ENCODE measurements at regions not wholly inside any gene's neighbourhood (a gene's known extent, or its start where the extent isn't known, plus 50 kb on each side); places are given as distances from the start of the nearest gene placed in this dataset.

DNA sequence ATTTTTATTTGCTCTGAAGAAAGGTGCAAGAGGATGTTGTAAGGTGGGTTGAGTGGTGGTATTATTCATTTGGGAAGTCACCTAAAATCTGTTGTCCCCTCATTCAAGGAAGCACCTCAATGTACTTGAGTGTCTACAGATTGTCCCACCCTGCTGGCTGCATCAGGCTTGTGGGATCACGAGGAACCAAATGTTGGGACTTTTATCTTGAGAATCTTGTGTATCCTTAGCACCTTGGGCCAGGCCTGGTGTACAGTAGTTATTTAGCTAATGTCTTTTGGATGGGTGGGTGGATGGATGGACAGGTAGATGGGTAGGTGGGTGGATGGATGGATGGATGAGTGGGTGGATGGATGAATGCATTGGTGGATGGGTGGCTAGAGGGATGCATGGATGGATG lies 519.3 kb downstream of the BCL11B start:
- no peak overlapping the region for H3K4me3 ChIP-seq (ENCODE audit: low read depth, low read length)
- no peak for DNase-seq (ENCODE audit: low read depth, low spot score)
- TF ChIP-seq, protein P1, sequence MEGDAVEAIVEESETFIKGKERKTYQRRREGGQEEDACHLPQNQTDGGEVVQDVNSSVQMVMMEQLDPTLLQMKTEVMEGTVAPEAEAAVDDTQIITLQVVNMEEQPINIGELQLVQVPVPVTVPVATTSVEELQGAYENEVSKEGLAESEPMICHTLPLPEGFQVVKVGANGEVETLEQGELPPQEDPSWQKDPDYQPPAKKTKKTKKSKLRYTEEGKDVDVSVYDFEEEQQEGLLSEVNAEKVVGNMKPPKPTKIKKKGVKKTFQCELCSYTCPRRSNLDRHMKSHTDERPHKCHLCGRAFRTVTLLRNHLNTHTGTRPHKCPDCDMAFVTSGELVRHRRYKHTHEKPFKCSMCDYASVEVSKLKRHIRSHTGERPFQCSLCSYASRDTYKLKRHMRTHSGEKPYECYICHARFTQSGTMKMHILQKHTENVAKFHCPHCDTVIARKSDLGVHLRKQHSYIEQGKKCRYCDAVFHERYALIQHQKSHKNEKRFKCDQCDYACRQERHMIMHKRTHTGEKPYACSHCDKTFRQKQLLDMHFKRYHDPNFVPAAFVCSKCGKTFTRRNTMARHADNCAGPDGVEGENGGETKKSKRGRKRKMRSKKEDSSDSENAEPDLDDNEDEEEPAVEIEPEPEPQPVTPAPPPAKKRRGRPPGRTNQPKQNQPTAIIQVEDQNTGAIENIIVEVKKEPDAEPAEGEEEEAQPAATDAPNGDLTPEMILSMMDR (IDR thresholded peaks at IDR 0.05; ENCODE audit: insufficient read depth, low read length, missing control alignments) = no peak
- ChIA-PET CTCF (no interaction called here), POLR2A (no interaction called here)

GRCh38 chr14:98754343-98755020 lies 517.5 kb downstream of the BCL11B start:
- TF ChIP-seq, protein P1 (IDR thresholded peaks at IDR 0.05; ENCODE audit: insufficient read depth, low read length, missing control alignments) = no peak
- no peak for DNase-seq (ENCODE audit: low read depth, low spot score)
- ChIA-PET CTCF (no interaction called here), POLR2A (no interaction called here)
- no peak overlapping the region for H3K4me3 ChIP-seq (ENCODE audit: low read depth, low read length)

DNA sequence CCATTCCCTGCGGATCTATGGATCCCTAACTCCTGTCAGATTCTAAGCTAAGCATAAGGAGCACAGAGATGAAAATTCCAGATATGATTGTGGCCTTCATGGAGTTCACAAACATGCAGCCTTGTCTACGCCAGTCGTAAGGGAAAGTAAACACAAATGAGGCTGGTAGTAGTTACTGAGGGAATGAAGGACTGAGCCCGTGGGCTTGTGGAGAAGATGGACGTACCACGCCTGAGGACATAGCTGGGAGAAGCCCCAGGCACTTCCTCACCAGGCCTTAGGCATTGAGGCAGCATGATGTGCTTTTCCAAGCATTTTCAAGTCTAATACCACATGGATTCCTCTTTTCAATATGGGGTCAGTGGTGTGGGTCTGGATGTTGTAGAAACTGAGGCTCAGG lies 515.2 kb downstream of the BCL11B start:
- ChIA-PET POLR2A (no interaction called here), CTCF (no interaction called here)

DNA sequence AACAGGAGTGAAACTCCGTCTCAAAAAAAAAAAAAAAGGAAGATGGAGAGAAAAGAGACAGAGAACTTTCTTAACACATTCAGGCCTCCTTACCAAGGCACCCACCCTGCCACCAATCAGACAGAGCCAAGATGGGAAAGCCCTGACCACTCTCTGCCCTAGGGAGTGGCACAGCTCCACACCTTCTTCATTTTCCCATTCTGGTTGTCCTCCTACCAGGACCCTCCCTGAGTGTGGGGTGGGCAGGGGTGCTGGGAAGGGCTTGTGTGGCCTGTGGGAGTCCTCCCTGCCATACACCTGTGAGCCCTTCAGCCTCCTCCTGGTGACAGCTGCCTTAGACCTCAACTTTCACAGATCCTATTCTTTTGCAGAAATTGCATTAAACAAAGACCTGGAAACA lies 513.6 kb downstream of the BCL11B start:
- ChIA-PET CTCF (no interaction called here), POLR2A (no interaction called here)
- no peak for DNase-seq (ENCODE audit: low read depth, low spot score)
- H3K4me3 ChIP-seq (ENCODE audit: low read depth, low read length) = no peak overlapping the region
- TF ChIP-seq, protein P1 (IDR thresholded peaks at IDR 0.05; ENCODE audit: insufficient read depth, low read length, missing control alignments) = no peak

More for the DNA sequence above, 515.2 kb downstream of the BCL11B start:
- DNase-seq (ENCODE audit: low read depth, low spot score) = no peak
- H3K4me3 ChIP-seq (ENCODE audit: low read depth, low read length) = no peak overlapping the region
- TF ChIP-seq, protein P1 (IDR thresholded peaks at IDR 0.05; ENCODE audit: insufficient read depth, low read length, missing control alignments) = no peak

DNA sequence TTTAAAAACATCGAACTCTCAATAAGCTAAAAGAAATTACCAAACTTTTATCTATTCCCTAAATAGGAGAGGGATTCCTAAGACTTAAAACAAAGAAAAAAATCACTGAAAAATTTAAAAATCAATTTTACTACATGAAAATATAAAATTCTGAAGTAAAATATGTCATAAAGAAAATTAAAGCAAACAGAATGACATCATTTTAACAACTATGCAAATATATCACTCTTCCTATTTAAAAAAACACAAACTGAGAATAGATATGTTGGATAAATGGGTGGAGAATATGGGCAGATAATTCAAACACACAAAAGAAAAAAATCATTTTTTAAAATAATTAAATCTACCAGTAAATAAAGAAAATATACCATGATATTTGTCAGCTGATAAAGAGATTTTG lies 510.0 kb downstream of the BCL11B start:
- CTCF ChIA-PET = no interaction called here
- DNase-seq (ENCODE audit: low read depth, low spot score) = no peak
- POLR2A ChIA-PET = no interaction called here
- TF ChIP-seq, protein P1 (IDR thresholded peaks at IDR 0.05; ENCODE audit: insufficient read depth, low read length, missing control alignments) = no peak
- H3K4me3 ChIP-seq (ENCODE audit: low read depth, low read length) = no peak overlapping the region

DNA sequence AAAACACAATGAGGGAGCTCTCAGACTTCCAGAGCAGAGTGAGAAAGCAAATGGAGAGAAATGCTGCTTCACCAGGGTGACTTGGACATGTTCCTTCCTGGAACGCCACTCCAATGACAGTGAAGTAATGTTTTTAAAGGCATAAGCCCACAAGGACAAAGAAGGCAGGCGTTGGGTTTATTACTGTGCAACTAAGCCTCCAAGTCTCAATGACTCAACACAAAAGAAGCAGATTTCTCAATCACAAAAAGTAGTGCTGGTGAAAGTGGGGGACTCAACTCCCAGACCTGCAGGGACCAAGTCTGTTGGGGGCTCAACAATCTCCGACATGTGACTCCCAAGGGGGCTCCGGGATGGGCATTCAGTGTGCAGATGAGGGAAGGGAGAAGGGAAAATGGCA lies 505.2 kb downstream of the BCL11B start:
- no peak overlapping the region for H3K4me3 ChIP-seq (ENCODE audit: low read depth, low read length)
- no peak for DNase-seq (ENCODE audit: low read depth, low spot score)
- ChIA-PET POLR2A (no interaction called here), CTCF (interaction anchor here (0.6 kb wide), 1 partner anchor 553 kb away, joined by 3 read pairs; no protein-coding TSS in a partner anchor)
- TF ChIP-seq, protein P1 (IDR thresholded peaks at IDR 0.05; ENCODE audit: insufficient read depth, low read length, missing control alignments) = no peak

Data from AG04449 (cell line).